GM23338 (cell line): ENCODE measurements at regions not wholly inside any gene's neighbourhood (a gene's known extent, or its start where the extent isn't known, plus 50 kb on each side); places are given as distances from the start of the nearest gene placed in this dataset.

Experiments
- ATAC-seq: fragments of 200-7000 bp; cut with Tn5 transposase; 3 replicates; pipeline ENCODE4 v1.9.1; 2020
- DNase-seq: peaks from one replicate; pipeline ENCODE4 v3.0.0-alpha.2; 2015; ENCODE audit warnings: low spot score
- H2AFZ ChIP-seq: fragments of 200-600 bp; sonication (generic); 2 replicates; pipeline ENCODE4 v1.8.0; 2016; ENCODE audit warnings: antibody characterized with exemption, mild to moderate bottlenecking, moderate library complexity
- H3F3A ChIP-seq: fragments of 200-600 bp; sonication (generic); replicated peaks from 2 replicates; pipeline ENCODE4 v1.8.0; 2017; ENCODE audit warnings: antibody characterized with exemption, mixed run types, low read depth
- H3K27ac ChIP-seq: fragments of 200-600 bp; sonication (generic); 2 replicates; pipeline ENCODE4 v1.6.1; 2016; ENCODE audit warnings: low read depth
- H3K27me3 ChIP-seq: fragments of 200-600 bp; sonication (generic); 2 replicates; pipeline ENCODE4 v1.8.0; 2016; ENCODE audit warnings: mild to moderate bottlenecking, mixed run types, moderate library complexity; ENCODE audit not compliant: insufficient read depth
- H3K36me3 ChIP-seq: fragments of 200-600 bp; sonication (generic); 2 replicates; pipeline ENCODE4 v1.8.0; 2016; ENCODE audit warnings: mild to moderate bottlenecking; ENCODE audit not compliant: insufficient read depth
- H3K4me1 ChIP-seq: fragments of 200-600 bp; sonication (generic); 2 replicates; pipeline ENCODE4 v1.8.0; 2016; ENCODE audit warnings: mild to moderate bottlenecking, moderate library complexity; ENCODE audit not compliant: insufficient read depth
- H3K4me2 ChIP-seq: fragments of 200-600 bp; sonication (generic); 2 replicates; pipeline ENCODE4 v1.7.1; 2017; ENCODE audit warnings: mixed run types
- H3K4me3 ChIP-seq: fragments of 200-600 bp; sonication (generic); 2 replicates; pipeline ENCODE4 v1.6.1; 2016; ENCODE audit warnings: mixed run types
- H3K79me2 ChIP-seq: fragments of 200-600 bp; sonication (generic); replicated peaks from 2 replicates; pipeline ENCODE4 v1.8.0; 2017; ENCODE audit warnings: mild to moderate bottlenecking; ENCODE audit not compliant: insufficient read depth
- H3K9me2 ChIP-seq: fragments of 200-600 bp; sonication (generic); 2 replicates; pipeline ENCODE4 v1.8.0; 2017; ENCODE audit not compliant: insufficient read depth
- H4K20me1 ChIP-seq: fragments of 200-600 bp; sonication (generic); replicated peaks from 2 replicates; pipeline ENCODE4 v1.8.0; 2017; ENCODE audit warnings: mild to moderate bottlenecking; ENCODE audit not compliant: insufficient read depth
- H3K27ac Mint-ChIP-seq: 2 replicates; pipeline ENCODE4 v1.8.0; 2020; ENCODE audit warnings: inconsistent platforms, mild to moderate bottlenecking, moderate library complexity, mixed read lengths
- H3K27me3 Mint-ChIP-seq: 3 replicates; pipeline ENCODE4 v1.8.0; 2022; ENCODE audit warnings: low read depth, mild to moderate bottlenecking, moderate library complexity, mixed read lengths, inconsistent platforms; ENCODE audit not compliant: insufficient read depth, poor library complexity
- H3K36me3 Mint-ChIP-seq: 3 replicates; pipeline ENCODE4 v1.8.0; 2021; ENCODE audit warnings: low read depth, mild to moderate bottlenecking, inconsistent platforms, moderate library complexity, mixed read lengths
- H3K4me1 Mint-ChIP-seq: 3 replicates; pipeline ENCODE4 v1.8.0; 2020; ENCODE audit warnings: mild to moderate bottlenecking, inconsistent platforms, mixed read lengths
- H3K4me3 Mint-ChIP-seq: 3 replicates; pipeline ENCODE4 v1.8.0; 2021; ENCODE audit warnings: moderate library complexity, mild to moderate bottlenecking, inconsistent platforms, mixed read lengths
- H3K9me3 Mint-ChIP-seq: 3 replicates; pipeline ENCODE4 v1.8.0; 2020; ENCODE audit warnings: moderate library complexity, mild to moderate bottlenecking, inconsistent platforms, mixed read lengths
- CREB1 ChIP-seq: fragments of 250-450 bp; sonication (Bioruptor Pico); IDR thresholded peaks from 2 replicates; pipeline ENCODE4 v1.5.0; 2020; ENCODE audit warnings: low read depth, mild to moderate bottlenecking, moderate library complexity
- ETS1 ChIP-seq: IDR thresholded peaks from 2 replicates; pipeline ENCODE4 v1.6.1; 2016; ENCODE audit warnings: antibody characterized with exemption
- EZH2 ChIP-seq: fragments of 200-600 bp; sonication (generic); IDR thresholded peaks from one replicate; pipeline ENCODE4 v1.8.0; 2017; ENCODE audit warnings: antibody characterized with exemption, mild to moderate bottlenecking, low read depth; ENCODE audit not compliant: unreplicated experiment
- JUNB ChIP-seq: IDR thresholded peaks from one replicate; pipeline ENCODE4 v1.6.1; 2016; ENCODE audit warnings: antibody characterized with exemption; ENCODE audit not compliant: unreplicated experiment
- ZNF114 ChIP-seq: fragments of 250-450 bp; sonication (Bioruptor Pico); IDR thresholded peaks from 2 replicates; pipeline ENCODE4 v1.5.0; 2020; ENCODE audit warnings: mild to moderate bottlenecking, moderate library complexity
- ZNF462 ChIP-seq: fragments of 250-450 bp; sonication (Bioruptor Pico); IDR thresholded peaks from 2 replicates; pipeline ENCODE4 v1.5.0; 2020; ENCODE audit warnings: mild to moderate bottlenecking, moderate library complexity

- Mint-ChIP-seq H3K4me3 (no peak overlapping the region), H3K27me3 (no peaks in the 10 kb centered on the region), H3K9me3 (no peaks in the 10 kb centered on the region), H3K27ac (no peak overlapping the region), H3K36me3 (no peaks in the 10 kb centered on the region), H3K4me1 (no peaks in the 10 kb centered on the region)
- no peaks in the 10 kb centered on the region for H3K9me2 ChIP-seq
- H3K4me3 ChIP-seq, result no peak overlapping the region
- H3K27me3 ChIP-seq, result no peaks in the 10 kb centered on the region
- TF ChIP-seq CREB1 (CRISPR knock-in tag), result no peak
- TF ChIP-seq ZNF114, result no peak
- TF ChIP-seq EZH2, result no peak
- TF ChIP-seq ZNF462 (CRISPR knock-in tag), result no peak
- TF ChIP-seq JUNB, result no peak
- TF ChIP-seq ETS1, result no peak
- no peak overlapping the region for H2AFZ ChIP-seq
- DNase-seq (no peak), ATAC-seq (no peak)
- no peaks in the 10 kb centered on the region for H3K36me3 ChIP-seq
- H4K20me1 ChIP-seq, result no peaks in the 10 kb centered on the region
- no peaks in the 10 kb centered on the region for H3K79me2 ChIP-seq
- no peaks in the 10 kb centered on the region for H3K4me1 ChIP-seq
- H3K4me2 ChIP-seq, result no peak overlapping the region
- H3F3A ChIP-seq, result no peaks in the 10 kb centered on the region
- H3K27ac ChIP-seq, result no peak overlapping the region
Observed at GRCh38 chr11:29282088-29282487, 734.7 kb downstream of the KCNA4 start.

- no peaks in the 10 kb centered on the region for H4K20me1 ChIP-seq
- H3K36me3 ChIP-seq, result no peaks in the 10 kb centered on the region
- no peak overlapping the region for H2AFZ ChIP-seq
- no peaks in the 10 kb centered on the region for H3K36me3 Mint-ChIP-seq
- ATAC-seq (no peak), DNase-seq (no peak)
- H3K4me1 ChIP-seq, result no peaks in the 10 kb centered on the region
- no peaks in the 10 kb centered on the region for H3K9me2 ChIP-seq
- H3K4me3 ChIP-seq, result no peak overlapping the region
- no peaks in the 10 kb centered on the region for H3K79me2 ChIP-seq
- H3K9me3 Mint-ChIP-seq, result no peaks in the 10 kb centered on the region
- no peak overlapping the region for H3K4me2 ChIP-seq
- no peaks in the 10 kb centered on the region for H3F3A ChIP-seq
- no peak overlapping the region for H3K27ac Mint-ChIP-seq
- no peaks in the 10 kb centered on the region for H3K4me1 Mint-ChIP-seq
- no peaks in the 10 kb centered on the region for H3K27me3 ChIP-seq
- no peak overlapping the region for H3K27ac ChIP-seq
- no peaks in the 10 kb centered on the region for H3K27me3 Mint-ChIP-seq
- no peak overlapping the region for H3K4me3 Mint-ChIP-seq
- TF ChIP-seq ZNF462 (CRISPR knock-in tag) (no peak), EZH2 (no peak), ZNF114 (no peak)
Observed at GRCh38 chr11:29281271-29281777, 735.5 kb downstream of the KCNA4 start.
